ENCODE measurements at regions not wholly inside any gene's neighbourhood (a gene's known extent, or its start where the extent isn't known, plus 50 kb on each side); places are given as distances from the start of the nearest gene placed in this dataset.

- Histone ChIP-seq H3K27me3 (ENCODE audit: insufficient read depth, low read length) (no peaks in the 10 kb centered on the region), H3K27ac (ENCODE audit: low read length) (no peak overlapping the region), H3K9me3 (ENCODE audit: insufficient read depth, low read depth, low read length) (no peaks in the 10 kb centered on the region)
These were observed 787.0 kb upstream of the B3GALT2 start for GRCh38 chr1:193973428-193973827.

DNA sequence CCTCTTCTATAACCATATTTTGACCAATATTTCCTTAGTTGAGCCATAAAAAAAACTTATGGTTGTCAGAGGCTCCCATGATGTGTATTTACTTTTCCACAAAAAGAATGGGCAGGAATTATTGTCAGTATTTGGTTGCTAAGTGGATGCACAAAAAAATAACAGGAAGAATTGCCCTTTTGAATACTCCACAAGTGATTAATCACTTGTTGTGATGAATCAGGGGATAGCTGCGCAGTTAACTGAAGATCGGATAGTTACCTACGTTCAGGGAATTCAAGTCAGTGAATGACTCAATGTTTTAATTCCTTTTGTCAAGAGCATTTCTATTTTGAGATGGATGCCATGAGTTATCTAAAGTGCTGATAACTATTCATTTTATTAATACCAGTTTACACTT lies 785.2 kb upstream of the B3GALT2 start:
- Histone ChIP-seq H3K36me3 (ENCODE audit: insufficient read depth, low read depth, low read length) (no peaks in the 10 kb centered on the region), H3K4me3 (ENCODE audit: low read length) (no peak overlapping the region), H3K27me3 (ENCODE audit: insufficient read depth, low read length) (no peaks in the 10 kb centered on the region), H3K9me3 (ENCODE audit: insufficient read depth, low read depth, low read length) (no peaks in the 10 kb centered on the region), H3K9ac (ENCODE audit: low read depth, low read length) (no peak overlapping the region), H3K4me1 (ENCODE audit: insufficient read depth, low read length) (no peaks in the 10 kb centered on the region), H3K27ac (ENCODE audit: low read length) (no peak overlapping the region)

More at GRCh38 chr1:193973428-193973827, 787.0 kb upstream of the B3GALT2 start:
- Histone ChIP-seq H3K4me1 (ENCODE audit: insufficient read depth, low read length) (no peaks in the 10 kb centered on the region), H3K4me3 (ENCODE audit: low read length) (no peak overlapping the region), H3K36me3 (ENCODE audit: insufficient read depth, low read depth, low read length) (no peaks in the 10 kb centered on the region), H3K9ac (ENCODE audit: low read depth, low read length) (no peak overlapping the region)

- Histone ChIP-seq H3K4me1 (ENCODE audit: insufficient read depth, low read length) (no peaks in the 10 kb centered on the region), H3K36me3 (ENCODE audit: insufficient read depth, low read depth, low read length) (no peaks in the 10 kb centered on the region), H3K4me3 (ENCODE audit: low read length) (no peak overlapping the region), H3K27me3 (ENCODE audit: insufficient read depth, low read length) (no peaks in the 10 kb centered on the region), H3K9ac (ENCODE audit: low read depth, low read length) (no peak overlapping the region), H3K27ac (ENCODE audit: low read length) (no peak overlapping the region), H3K9me3 (ENCODE audit: insufficient read depth, low read depth, low read length) (no peaks in the 10 kb centered on the region)
These were observed 774.1 kb upstream of the B3GALT2 start for GRCh38 chr1:193960499-193960898.

DNA sequence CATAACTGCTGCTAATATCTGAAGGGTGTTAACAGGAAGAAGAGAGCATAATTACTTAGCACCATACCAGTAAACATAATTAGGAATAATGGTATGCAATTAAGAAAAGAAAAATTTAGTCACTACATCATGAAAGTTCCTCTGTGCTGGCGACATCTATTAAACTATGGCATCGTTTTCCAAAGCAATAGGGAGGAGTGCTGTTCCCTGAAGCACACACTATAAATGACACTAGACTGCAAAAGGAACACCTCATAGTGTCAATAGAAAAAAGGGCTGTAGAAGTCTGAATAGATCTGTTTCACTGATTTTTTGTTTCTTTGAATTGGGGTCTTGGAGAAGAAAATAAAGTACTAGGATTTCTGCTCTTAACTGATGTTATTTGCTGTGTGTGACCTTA lies 773.6 kb upstream of the B3GALT2 start:
- H3K9ac ChIP-seq (ENCODE audit: low read depth, low read length) = no peak overlapping the region
- H3K4me1 ChIP-seq (ENCODE audit: insufficient read depth, low read length) = no peaks in the 10 kb centered on the region
- H3K36me3 ChIP-seq (ENCODE audit: insufficient read depth, low read depth, low read length) = no peaks in the 10 kb centered on the region
- no peaks in the 10 kb centered on the region for H3K9me3 ChIP-seq (ENCODE audit: insufficient read depth, low read depth, low read length)
- no peak overlapping the region for H3K4me3 ChIP-seq (ENCODE audit: low read length)
- H3K27ac ChIP-seq (ENCODE audit: low read length) = no peak overlapping the region
- H3K27me3 ChIP-seq (ENCODE audit: insufficient read depth, low read length) = no peaks in the 10 kb centered on the region

DNA sequence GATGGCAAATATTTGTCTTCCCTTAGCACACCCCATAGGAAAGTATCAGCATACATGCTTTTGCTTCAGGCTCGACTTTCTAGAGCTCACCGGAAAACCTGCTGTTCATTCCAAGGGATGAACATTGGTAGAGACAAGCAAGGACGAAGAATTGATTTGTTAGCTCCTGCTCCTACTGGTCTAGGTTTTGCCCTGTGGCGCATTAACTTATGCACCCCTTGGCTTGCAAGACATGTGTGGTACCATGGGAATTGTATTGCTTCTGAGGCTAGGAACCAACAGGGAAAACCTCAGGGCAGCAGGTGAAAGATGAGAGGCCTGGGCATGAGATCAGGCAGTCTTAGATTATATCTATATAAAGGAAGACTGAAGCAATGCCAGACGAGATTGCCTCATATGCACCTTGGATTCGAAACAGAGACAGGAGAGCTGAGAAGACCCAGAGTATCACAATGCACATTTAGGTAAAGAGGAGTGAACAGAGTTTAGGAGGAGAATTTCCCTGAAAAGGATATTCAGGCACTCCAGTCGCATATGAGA lies 771.2 kb upstream of the B3GALT2 start:
- no peaks in the 10 kb centered on the region for H3K36me3 ChIP-seq (ENCODE audit: insufficient read depth, low read depth, low read length)
- H3K4me1 ChIP-seq (ENCODE audit: insufficient read depth, low read length) = no peaks in the 10 kb centered on the region
- no peaks in the 10 kb centered on the region for H3K9me3 ChIP-seq (ENCODE audit: insufficient read depth, low read depth, low read length)

GRCh38 chr1:193952778-193953374 lies 766.5 kb upstream of the B3GALT2 start:
- no peak overlapping the region for H3K4me3 ChIP-seq (ENCODE audit: low read length)
- H3K27me3 ChIP-seq (ENCODE audit: insufficient read depth, low read length) = no peaks in the 10 kb centered on the region
- H3K4me1 ChIP-seq (ENCODE audit: insufficient read depth, low read length) = peaks cover 3% of the 10 kb centered on the region; the same call in 1 of the 2 replicates
- no peaks in the 10 kb centered on the region for H3K9me3 ChIP-seq (ENCODE audit: insufficient read depth, low read depth, low read length)
- H3K27ac ChIP-seq (ENCODE audit: low read length) = no peak overlapping the region
- H3K36me3 ChIP-seq (ENCODE audit: insufficient read depth, low read depth, low read length) = no peaks in the 10 kb centered on the region
- no peak overlapping the region for H3K9ac ChIP-seq (ENCODE audit: low read depth, low read length)

More for the DNA sequence above, 771.2 kb upstream of the B3GALT2 start:
- H3K27me3 ChIP-seq (ENCODE audit: insufficient read depth, low read length) = no peaks in the 10 kb centered on the region
- no peak overlapping the region for H3K27ac ChIP-seq (ENCODE audit: low read length)
- H3K9ac ChIP-seq (ENCODE audit: low read depth, low read length) = no peak overlapping the region
- no peak overlapping the region for H3K4me3 ChIP-seq (ENCODE audit: low read length)

GRCh38 chr1:193951984-193952383 lies 765.6 kb upstream of the B3GALT2 start:
- H3K4me1 ChIP-seq (ENCODE audit: insufficient read depth, low read length) = peaks cover 3% of the 10 kb centered on the region; the same call in 1 of the 2 replicates
- no peak overlapping the region for H3K27ac ChIP-seq (ENCODE audit: low read length)
- no peaks in the 10 kb centered on the region for H3K27me3 ChIP-seq (ENCODE audit: insufficient read depth, low read length)
- no peaks in the 10 kb centered on the region for H3K9me3 ChIP-seq (ENCODE audit: insufficient read depth, low read depth, low read length)
- no peak overlapping the region for H3K4me3 ChIP-seq (ENCODE audit: low read length)
- H3K36me3 ChIP-seq (ENCODE audit: insufficient read depth, low read depth, low read length) = no peaks in the 10 kb centered on the region
- H3K9ac ChIP-seq (ENCODE audit: low read depth, low read length) = no peak overlapping the region

GRCh38 chr1:193944454-193944853 lies 758.0 kb upstream of the B3GALT2 start:
- peaks cover 3% of the 10 kb centered on the region; the same call in 1 of the 2 replicates for H3K4me1 ChIP-seq (ENCODE audit: insufficient read depth, low read length)
- H3K9ac ChIP-seq (ENCODE audit: low read depth, low read length) = no peak overlapping the region
- no peak overlapping the region for H3K27ac ChIP-seq (ENCODE audit: low read length)
- H3K4me3 ChIP-seq (ENCODE audit: low read length) = no peak overlapping the region
- no peaks in the 10 kb centered on the region for H3K27me3 ChIP-seq (ENCODE audit: insufficient read depth, low read length)
- no peaks in the 10 kb centered on the region for H3K36me3 ChIP-seq (ENCODE audit: insufficient read depth, low read depth, low read length)
- H3K9me3 ChIP-seq (ENCODE audit: insufficient read depth, low read depth, low read length) = no peaks in the 10 kb centered on the region

DNA sequence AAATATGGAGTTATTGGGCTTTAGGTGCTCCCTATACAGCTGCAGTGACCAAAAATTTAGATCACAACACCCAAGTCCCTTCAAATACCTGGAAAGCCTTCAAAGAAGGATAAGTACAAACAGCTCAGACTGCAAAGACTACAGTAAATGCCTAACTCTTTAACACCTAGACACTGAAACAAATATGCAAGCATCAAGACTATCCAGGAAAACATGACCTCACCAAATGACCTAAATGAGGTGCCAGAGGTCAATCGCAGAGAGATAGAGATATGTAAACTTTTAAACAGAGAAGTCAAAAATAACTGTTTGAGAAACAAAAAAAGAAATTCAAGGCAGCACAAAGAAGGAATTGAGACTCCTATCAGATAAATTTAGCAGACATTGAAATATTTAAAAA lies 753.8 kb upstream of the B3GALT2 start:
- H3K4me3 ChIP-seq (ENCODE audit: low read length) = no peak overlapping the region
- no peaks in the 10 kb centered on the region for H3K27me3 ChIP-seq (ENCODE audit: insufficient read depth, low read length)
- H3K36me3 ChIP-seq (ENCODE audit: insufficient read depth, low read depth, low read length) = no peaks in the 10 kb centered on the region
- H3K27ac ChIP-seq (ENCODE audit: low read length) = no peak overlapping the region
- no peak overlapping the region for H3K9ac ChIP-seq (ENCODE audit: low read depth, low read length)
- H3K4me1 ChIP-seq (ENCODE audit: insufficient read depth, low read length) = no peaks in the 10 kb centered on the region; the same call in 1 of the 2 replicates
- peaks cover 2% of the 10 kb centered on the region; the same call in 1 of the 2 replicates for H3K9me3 ChIP-seq (ENCODE audit: insufficient read depth, low read depth, low read length)

DNA sequence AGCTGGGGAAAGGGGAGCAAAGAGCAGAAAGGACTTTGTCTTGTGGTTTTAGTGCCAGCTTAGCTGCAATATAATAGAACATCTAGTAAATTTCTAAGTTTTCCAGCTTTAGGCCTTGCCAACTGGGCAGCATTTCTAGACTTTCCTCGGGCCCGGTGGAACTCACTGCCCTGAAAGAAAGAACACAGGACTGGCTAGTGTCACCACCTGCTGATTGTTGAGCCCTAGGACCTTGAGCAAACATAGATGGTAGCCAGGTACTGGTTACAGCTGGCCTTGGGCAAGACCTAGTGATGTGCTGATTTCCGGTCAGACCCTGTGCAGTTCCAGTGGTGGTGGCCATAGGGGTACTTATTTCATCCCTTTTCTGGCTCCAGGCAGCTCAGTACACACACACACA lies 753.2 kb upstream of the B3GALT2 start:
- Histone ChIP-seq H3K4me3 (ENCODE audit: low read length) (no peak overlapping the region), H3K36me3 (ENCODE audit: insufficient read depth, low read depth, low read length) (no peaks in the 10 kb centered on the region), H3K9ac (ENCODE audit: low read depth, low read length) (no peak overlapping the region), H3K4me1 (ENCODE audit: insufficient read depth, low read length) (no peaks in the 10 kb centered on the region; the same call in 1 of the 2 replicates), H3K9me3 (ENCODE audit: insufficient read depth, low read depth, low read length) (peaks cover 5% of the 10 kb centered on the region; the same call in 1 of the 2 replicates), H3K27me3 (ENCODE audit: insufficient read depth, low read length) (no peaks in the 10 kb centered on the region), H3K27ac (ENCODE audit: low read length) (no peak overlapping the region)

DNA sequence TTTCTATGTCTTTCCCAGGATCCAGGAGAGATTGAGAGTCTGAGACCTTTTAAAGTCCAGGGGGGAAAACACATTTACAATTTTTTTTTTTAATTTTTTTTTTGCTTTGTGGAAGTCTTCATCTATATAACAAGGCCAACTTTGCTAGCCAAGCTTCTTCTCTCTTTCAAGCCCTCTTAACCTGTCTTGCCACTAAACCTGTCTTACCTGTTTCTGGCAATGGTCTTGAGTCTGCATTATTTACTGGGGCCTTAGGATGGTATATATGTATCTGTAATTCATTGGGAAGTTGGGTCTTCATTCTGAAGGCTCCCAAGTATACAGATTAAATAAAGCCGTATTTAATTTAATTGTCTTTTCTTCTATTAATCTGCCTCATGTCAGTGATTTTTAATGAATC lies 750.9 kb upstream of the B3GALT2 start:
- Histone ChIP-seq H3K9ac (ENCODE audit: low read depth, low read length) (no peak overlapping the region), H3K27me3 (ENCODE audit: insufficient read depth, low read length) (no peaks in the 10 kb centered on the region), H3K27ac (ENCODE audit: low read length) (no peak overlapping the region), H3K9me3 (ENCODE audit: insufficient read depth, low read depth, low read length) (peaks cover 5% of the 10 kb centered on the region; the same call in 1 of the 2 replicates), H3K4me3 (ENCODE audit: low read length) (no peak overlapping the region), H3K36me3 (ENCODE audit: insufficient read depth, low read depth, low read length) (no peaks in the 10 kb centered on the region), H3K4me1 (ENCODE audit: insufficient read depth, low read length) (no peaks in the 10 kb centered on the region; the same call in 1 of the 2 replicates)

DNA sequence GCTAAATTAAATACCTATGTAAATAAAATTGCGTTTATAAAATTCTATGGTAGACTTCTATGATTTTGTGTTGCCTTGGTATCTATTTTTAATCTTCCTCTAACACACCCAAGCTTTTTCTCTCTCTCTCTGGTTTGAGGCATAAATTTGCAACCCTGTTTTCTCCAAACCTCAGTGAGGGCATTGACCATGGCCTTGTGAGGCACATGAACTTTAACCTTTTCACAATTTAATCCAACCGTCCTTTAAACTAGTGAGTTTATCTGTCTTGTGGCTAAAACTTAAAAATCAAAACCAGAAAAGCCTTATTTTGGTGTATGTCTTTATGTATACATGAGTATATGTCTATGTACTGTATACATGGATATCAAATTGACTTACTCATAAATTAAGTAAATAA lies 746.6 kb upstream of the B3GALT2 start:
- Histone ChIP-seq H3K27me3 (ENCODE audit: insufficient read depth, low read length) (no peaks in the 10 kb centered on the region), H3K9ac (ENCODE audit: low read depth, low read length) (no peak overlapping the region), H3K4me1 (ENCODE audit: insufficient read depth, low read length) (peaks cover 15% of the 10 kb centered on the region; the same call in 1 of the 2 replicates), H3K36me3 (ENCODE audit: insufficient read depth, low read depth, low read length) (no peaks in the 10 kb centered on the region; the same call in 1 of the 2 replicates), H3K27ac (ENCODE audit: low read length) (no peak overlapping the region), H3K9me3 (ENCODE audit: insufficient read depth, low read depth, low read length) (peaks cover 9% of the 10 kb centered on the region; the same call in 1 of the 2 replicates), H3K4me3 (ENCODE audit: low read length) (no peak overlapping the region)
